ENCODE measurements at regions not wholly inside any gene's neighbourhood (a gene's known extent, or its start where the extent isn't known, plus 50 kb on each side); places are given as distances from the start of the nearest gene placed in this dataset.

GRCh38 chr4:187321711-187322110 lies 598.1 kb upstream of the FAT1 start:
- no peak for DNase-seq
- H3K4me1 Mint-ChIP-seq (ENCODE audit: low read depth in 2 of 2) = no peaks in the 10 kb centered on the region
- no peak overlapping the region for H3K27ac Mint-ChIP-seq
- no peak overlapping the region for H3K4me3 Mint-ChIP-seq
- ATAC-seq (replicated peaks) = no peak
- peaks cover 17 to 23% of the 10 kb centered on the region in 2 donors for H3K9me3 Mint-ChIP-seq
- no peaks in the 10 kb centered on the region for H3K36me3 Mint-ChIP-seq (ENCODE audit: insufficient read depth)
- no peaks in the 10 kb centered on the region for H3K27me3 Mint-ChIP-seq

DNA sequence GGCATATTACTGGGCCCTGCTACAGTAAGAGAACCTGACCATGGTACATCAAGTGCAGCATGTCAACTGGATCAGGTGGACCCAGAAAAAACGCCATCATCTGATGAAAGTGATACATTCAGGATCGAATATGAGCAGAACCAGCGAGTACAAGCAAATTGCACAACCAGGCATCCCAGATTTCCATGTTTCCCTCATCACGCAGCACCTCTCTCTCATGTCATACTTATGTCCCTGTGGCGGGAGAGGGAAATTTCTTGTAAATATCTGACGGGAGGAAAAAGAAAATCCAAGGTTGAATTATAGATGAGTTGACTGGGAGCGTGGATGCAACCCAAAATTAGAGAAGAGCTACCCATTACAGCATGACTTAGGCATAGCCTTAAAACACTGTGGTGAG lies 608.5 kb upstream of the FAT1 start:
- DNase-seq (no peak), ATAC-seq (replicated peaks) (no peak)
- Mint-ChIP-seq H3K4me3 (no peak overlapping the region), H3K36me3 (ENCODE audit: insufficient read depth) (no peaks in the 10 kb centered on the region), H3K27me3 (no peaks in the 10 kb centered on the region), H3K27ac (no peak overlapping the region), H3K4me1 (ENCODE audit: low read depth in 2 of 2) (no peaks in the 10 kb centered on the region), H3K9me3 (peaks cover 9 to 15% of the 10 kb centered on the region in 2 donors)

DNA sequence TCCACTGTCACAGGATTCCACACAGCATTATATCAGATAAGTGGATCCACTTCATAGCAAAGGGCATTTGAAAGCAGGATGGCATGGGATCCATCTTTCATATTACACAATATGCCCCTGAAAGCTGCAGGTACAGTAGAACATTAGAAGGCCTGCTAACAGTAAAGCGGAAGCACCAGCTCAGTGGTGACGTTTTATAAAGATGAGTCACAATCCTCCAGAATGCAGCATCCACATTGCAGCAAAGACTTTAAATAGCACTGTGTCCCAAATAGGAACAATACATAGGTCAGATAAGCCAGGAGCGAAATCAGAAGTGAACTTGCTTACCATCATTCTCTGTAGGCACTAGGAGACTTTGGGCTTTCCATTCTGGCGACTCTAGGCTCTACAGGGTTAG lies 609.5 kb upstream of the FAT1 start:
- Mint-ChIP-seq H3K9me3 (peaks cover 9 to 13% of the 10 kb centered on the region in 2 donors), H3K27me3 (no peaks in the 10 kb centered on the region), H3K4me3 (no peak overlapping the region), H3K4me1 (ENCODE audit: low read depth in 2 of 2) (no peaks in the 10 kb centered on the region), H3K36me3 (ENCODE audit: insufficient read depth) (no peaks in the 10 kb centered on the region), H3K27ac (no peak overlapping the region)
- ATAC-seq (replicated peaks) = no peak
- no peak for DNase-seq

GRCh38 chr4:187335339-187335738 lies 611.7 kb upstream of the FAT1 start:
- Mint-ChIP-seq H3K4me3 (no peak overlapping the region), H3K36me3 (ENCODE audit: insufficient read depth) (no peaks in the 10 kb centered on the region), H3K27me3 (no peaks in the 10 kb centered on the region), H3K4me1 (ENCODE audit: low read depth in 2 of 2) (no peaks in the 10 kb centered on the region), H3K9me3 (peaks cover 9% of the 10 kb centered on the region in 2 donors), H3K27ac (no peak overlapping the region)
- no peak for ATAC-seq (replicated peaks)
- DNase-seq = no peak

DNA sequence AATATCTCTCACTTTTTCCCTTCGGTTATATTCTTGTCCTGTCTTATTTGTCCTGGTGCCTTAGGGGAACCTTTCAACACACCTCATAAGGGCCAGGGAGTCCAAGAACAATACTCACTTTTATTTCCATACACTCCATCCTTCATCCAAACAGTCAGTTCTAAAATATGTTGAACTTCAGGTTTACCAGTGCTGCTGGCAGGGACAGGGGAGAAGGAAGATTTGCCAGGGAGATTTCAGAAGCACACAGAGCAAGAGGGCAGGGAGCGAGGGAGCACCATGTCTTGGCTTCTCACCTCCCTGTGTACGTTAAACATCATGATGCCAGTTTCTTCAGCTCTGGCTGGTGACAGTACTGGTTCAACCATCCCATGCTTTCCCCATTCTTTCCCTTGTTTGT lies 631.1 kb upstream of the FAT1 start:
- Mint-ChIP-seq H3K36me3 (ENCODE audit: insufficient read depth) (no peaks in the 10 kb centered on the region), H3K27me3 (no peaks in the 10 kb centered on the region), H3K4me1 (ENCODE audit: low read depth in 2 of 2) (no peaks in the 10 kb centered on the region), H3K4me3 (no peak overlapping the region), H3K9me3 (peaks cover 12 to 29% of the 10 kb centered on the region in 2 donors), H3K27ac (no peak overlapping the region)
- ATAC-seq (replicated peaks) (no peak), DNase-seq (no peak)

GRCh38 chr4:187357045-187357643 lies 633.5 kb upstream of the FAT1 start:
- Mint-ChIP-seq H3K9me3 (peaks cover 7 to 23% of the 10 kb centered on the region in 2 donors), H3K36me3 (ENCODE audit: insufficient read depth) (no peaks in the 10 kb centered on the region), H3K27ac (no peak overlapping the region), H3K27me3 (no peaks in the 10 kb centered on the region), H3K4me1 (ENCODE audit: low read depth in 2 of 2) (no peaks in the 10 kb centered on the region), H3K4me3 (no peak overlapping the region)
- ATAC-seq (replicated peaks) (no peak), DNase-seq (no peak)

- no peak for DNase-seq
- no peak overlapping the region for H3K27ac Mint-ChIP-seq
- H3K4me1 Mint-ChIP-seq (ENCODE audit: low read depth in 2 of 2) = no peaks in the 10 kb centered on the region
- H3K27me3 Mint-ChIP-seq = no peaks in the 10 kb centered on the region
- peaks cover 6 to 23% of the 10 kb centered on the region in 2 donors for H3K9me3 Mint-ChIP-seq
- ATAC-seq (replicated peaks) = no peak
- no peak overlapping the region for H3K4me3 Mint-ChIP-seq
- H3K36me3 Mint-ChIP-seq (ENCODE audit: insufficient read depth) = no peaks in the 10 kb centered on the region
Measured at GRCh38 chr4:187357821-187358220, 634.2 kb upstream of the FAT1 start.

- no peak overlapping the region for H3K27ac Mint-ChIP-seq
- H3K4me1 Mint-ChIP-seq (ENCODE audit: low read depth in 2 of 2) = no peaks in the 10 kb centered on the region
- DNase-seq = no peak
- no peak for ATAC-seq (replicated peaks)
- no peaks in the 10 kb centered on the region for H3K27me3 Mint-ChIP-seq
- no peak overlapping the region for H3K4me3 Mint-ChIP-seq
- H3K9me3 Mint-ChIP-seq = peaks cover 13 to 32% of the 10 kb centered on the region in 2 donors
- no peaks in the 10 kb centered on the region for H3K36me3 Mint-ChIP-seq (ENCODE audit: insufficient read depth)
Measured at GRCh38 chr4:187362937-187363857, 632.4 kb upstream of the ZFP42 start.

DNA sequence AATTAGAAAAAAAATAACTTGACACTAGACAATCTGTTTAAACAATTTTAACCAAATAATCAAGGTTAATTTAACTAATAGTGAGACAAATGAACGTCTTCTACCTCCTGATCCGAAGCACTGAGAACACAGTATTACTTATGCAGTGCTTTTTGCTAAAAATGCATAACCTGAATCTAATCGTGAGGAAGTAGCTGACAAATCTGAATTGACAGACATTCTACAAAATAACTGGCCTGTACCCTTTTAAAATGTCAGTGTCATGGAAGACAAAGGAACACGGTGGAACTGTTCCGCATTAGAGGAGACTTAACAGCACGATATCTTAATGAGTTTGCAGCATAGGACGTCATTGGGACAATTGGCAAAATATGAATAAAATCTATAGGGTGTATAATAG lies 631.2 kb upstream of the ZFP42 start:
- Mint-ChIP-seq H3K36me3 (ENCODE audit: insufficient read depth) (no peaks in the 10 kb centered on the region), H3K4me1 (ENCODE audit: low read depth in 2 of 2) (no peaks in the 10 kb centered on the region), H3K27ac (no peak overlapping the region), H3K4me3 (no peak overlapping the region), H3K27me3 (no peaks in the 10 kb centered on the region), H3K9me3 (peaks cover 12 to 30% of the 10 kb centered on the region in 2 donors)
- ATAC-seq (replicated peaks) = no peak
- no peak for DNase-seq

GRCh38 chr4:187364851-187365250 lies 630.7 kb upstream of the ZFP42 start:
- no peak for ATAC-seq (replicated peaks)
- no peak for DNase-seq
- Mint-ChIP-seq H3K4me1 (ENCODE audit: low read depth in 2 of 2) (no peaks in the 10 kb centered on the region), H3K4me3 (no peak overlapping the region), H3K36me3 (ENCODE audit: insufficient read depth) (no peaks in the 10 kb centered on the region), H3K9me3 (peaks cover 12 to 25% of the 10 kb centered on the region in 2 donors), H3K27me3 (no peaks in the 10 kb centered on the region), H3K27ac (no peak overlapping the region)

- Mint-ChIP-seq H3K36me3 (ENCODE audit: insufficient read depth) (no peaks in the 10 kb centered on the region), H3K27ac (no peak overlapping the region), H3K9me3 (peaks cover 14 to 25% of the 10 kb centered on the region in 2 donors), H3K4me1 (ENCODE audit: low read depth in 2 of 2) (no peaks in the 10 kb centered on the region), H3K4me3 (no peak overlapping the region), H3K27me3 (no peaks in the 10 kb centered on the region)
- DNase-seq = no peak
- ATAC-seq (replicated peaks) = no peak
Measured at GRCh38 chr4:187366530-187366929, 629.0 kb upstream of the ZFP42 start.

- no peaks in the 10 kb centered on the region for H3K27me3 Mint-ChIP-seq
- H3K4me3 Mint-ChIP-seq = no peak overlapping the region
- ATAC-seq (replicated peaks) = no peak
- H3K27ac Mint-ChIP-seq = no peak overlapping the region
- no peaks in the 10 kb centered on the region for H3K4me1 Mint-ChIP-seq (ENCODE audit: low read depth in 2 of 2)
- no peak for DNase-seq
- peaks cover 9 to 15% of the 10 kb centered on the region in 2 donors for H3K9me3 Mint-ChIP-seq
- no peaks in the 10 kb centered on the region for H3K36me3 Mint-ChIP-seq (ENCODE audit: insufficient read depth)
Measured at GRCh38 chr4:187370918-187371317, 624.7 kb upstream of the ZFP42 start.

GRCh38 chr4:187378441-187378840 lies 617.1 kb upstream of the ZFP42 start:
- ATAC-seq (replicated peaks) = no peak
- H3K4me1 Mint-ChIP-seq (ENCODE audit: low read depth in 2 of 2) = no peaks in the 10 kb centered on the region

DNA sequence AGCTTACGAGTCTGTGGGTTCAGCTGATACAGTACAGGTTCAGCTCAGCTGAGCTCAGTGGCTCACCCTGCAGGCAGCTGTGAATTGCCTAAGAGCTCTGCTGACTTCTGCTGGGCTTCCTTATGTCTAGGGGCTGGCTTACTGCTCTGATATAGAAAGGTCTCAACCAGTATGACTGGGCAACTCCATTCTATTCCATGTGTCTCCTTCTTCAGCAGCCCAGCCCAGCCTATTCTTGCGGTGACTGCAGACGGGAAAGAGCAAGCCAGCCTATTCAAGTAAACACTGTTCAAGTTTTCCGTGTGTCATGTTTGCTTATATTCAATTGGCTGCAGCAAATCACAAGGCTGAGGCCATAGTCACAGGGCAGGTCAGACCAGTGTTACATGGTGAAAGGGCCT lies 615.4 kb upstream of the ZFP42 start:
- Mint-ChIP-seq H3K4me1 (ENCODE audit: low read depth in 2 of 2) (no peaks in the 10 kb centered on the region), H3K27ac (no peak overlapping the region), H3K36me3 (ENCODE audit: insufficient read depth) (no peaks in the 10 kb centered on the region), H3K27me3 (no peaks in the 10 kb centered on the region), H3K9me3 (peaks cover 10 to 21% of the 10 kb centered on the region in 2 donors), H3K4me3 (no peak overlapping the region)
- ATAC-seq (replicated peaks) (no peak), DNase-seq (no peak)

More at GRCh38 chr4:187378441-187378840, 617.1 kb upstream of the ZFP42 start:
- Mint-ChIP-seq H3K4me3 (no peak overlapping the region), H3K9me3 (peaks cover 10 to 17% of the 10 kb centered on the region in 2 donors), H3K27me3 (no peaks in the 10 kb centered on the region), H3K36me3 (ENCODE audit: insufficient read depth) (no peaks in the 10 kb centered on the region), H3K27ac (no peak overlapping the region)
- DNase-seq = no peak
